CD14-positive monocyte (primary cell): ENCODE measurements at regions not wholly inside any gene's neighbourhood (a gene's known extent, or its start where the extent isn't known, plus 50 kb on each side); places are given as distances from the start of the nearest gene placed in this dataset.

Experiments
- DNase-seq, 3 donors: peaks; one replicate each; pipeline ENCODE4 v3.0.0-alpha.2; 2011 to 2022
- H2AFZ ChIP-seq: 2 replicates; pipeline ENCODE4 v1.6.0; 2012; ENCODE audit warnings: mild to moderate bottlenecking, low read depth, low read length, inconsistent platforms; ENCODE audit not compliant: insufficient read depth, poor library complexity, severe bottlenecking
- H3K27ac ChIP-seq, 2 donors: 1 replicate in 1 of 2; 2 replicates in 1 of 2; pipeline ENCODE4 v1.5.1; 2012 to 2013; ENCODE audit warnings: low read length in 2 of 2, control low read depth in 1 of 2, inconsistent platforms in 1 of 2, low read depth in 1 of 2, mild to moderate bottlenecking in 1 of 2
- H3K27me3 ChIP-seq, 2 donors: one replicate each; pipeline versions ENCODE4 v1.6.0 to v1.6.1; 2011 to 2013; ENCODE audit warnings: low read length in 2 of 2; ENCODE audit not compliant: control insufficient read depth in 2 of 2, insufficient read depth in 2 of 2
- H3K36me3 ChIP-seq, 2 donors: replicated peaks in 1 of 2; 1 replicate in 1 of 2; 2 replicates in 1 of 2; pipeline versions ENCODE4 v1.5.1 to v1.6.1; 2012 to 2013; ENCODE audit warnings: low read length in 2 of 2, control low read depth in 1 of 2, inconsistent platforms in 1 of 2, mild to moderate bottlenecking in 1 of 2; ENCODE audit not compliant: insufficient read depth in 2 of 2, control insufficient read depth in 1 of 2
- H3K4me1 ChIP-seq, 2 donors: 1 replicate in 1 of 2; 2 replicates in 1 of 2; pipeline versions ENCODE4 v1.5.1 to v1.6.1; 2012 to 2013; ENCODE audit warnings: low read length in 2 of 2, control low read depth in 1 of 2, inconsistent platforms in 1 of 2, mild to moderate bottlenecking in 1 of 2, moderate library complexity in 1 of 2; ENCODE audit not compliant: insufficient read depth in 2 of 2, control insufficient read depth in 1 of 2
- H3K4me2 ChIP-seq: replicated peaks from 2 replicates; pipeline ENCODE3; 2012; ENCODE audit warnings: low read length, moderate library complexity, mild to moderate bottlenecking; ENCODE audit not compliant: poor library complexity, severe bottlenecking; ENCODE audit errors: extremely low read depth
- H3K4me3 ChIP-seq, 3 experiments: fragments of 200-600 bp in 1 of 3; sonication (generic) in 1 of 3; replicated peaks in 1 of 3; 1 replicate in 2 of 3; 2 replicates in 1 of 3; pipeline ENCODE4 v1.5.1; 2011 to 2013; ENCODE audit warnings: low read length in 3 of 3, mild to moderate bottlenecking in 3 of 3, control low read depth in 2 of 3, low read depth in 2 of 3, inconsistent platforms in 1 of 3, moderate library complexity in 1 of 3
- H3K79me2 ChIP-seq: 2 replicates; pipeline ENCODE4 v1.6.0; 2012; ENCODE audit warnings: mild to moderate bottlenecking, control low read depth, inconsistent platforms, low read length, moderate library complexity; ENCODE audit not compliant: insufficient read depth
- H3K9ac ChIP-seq: 2 replicates; pipeline ENCODE4 v1.6.0; 2017; ENCODE audit warnings: low read length, mild to moderate bottlenecking; ENCODE audit not compliant: insufficient read depth, poor library complexity, severe bottlenecking
- H3K9me3 ChIP-seq, 2 donors: replicated peaks in 1 of 2; 1 replicate in 1 of 2; 2 replicates in 1 of 2; pipeline versions ENCODE4 v1.5.1 to v1.6.1; 2012 to 2013; ENCODE audit warnings: low read length in 2 of 2, control low read depth in 1 of 2; ENCODE audit not compliant: control insufficient read depth in 1 of 2, insufficient read depth in 1 of 2
- H4K20me1 ChIP-seq: 2 replicates; pipeline ENCODE4 v1.6.0; 2012; ENCODE audit warnings: mild to moderate bottlenecking, low read length, control low read depth, moderate library complexity; ENCODE audit not compliant: insufficient read depth
- H3K27ac Mint-ChIP-seq, 7 donors: one replicate each; pipeline ENCODE4 v1.8.0; 2020; ENCODE audit warnings: mild to moderate bottlenecking in 7 of 7, mixed read lengths in 7 of 7, moderate library complexity in 6 of 7, inconsistent platforms in 2 of 7
- H3K27me3 Mint-ChIP-seq, 3 donors: one replicate each; pipeline ENCODE4 v1.8.0; 2021 to 2022; ENCODE audit warnings: low read depth in 3 of 3, mild to moderate bottlenecking in 3 of 3, mixed read lengths in 3 of 3, moderate library complexity in 3 of 3, inconsistent platforms in 1 of 3
- H3K36me3 Mint-ChIP-seq, 2 donors: one replicate each; pipeline ENCODE4 v1.8.0; 2020; ENCODE audit warnings: mixed read lengths in 2 of 2, inconsistent platforms in 1 of 2, mild to moderate bottlenecking in 1 of 2
- H3K4me1 Mint-ChIP-seq: one replicate; pipeline ENCODE4 v1.8.0; 2020; ENCODE audit warnings: mild to moderate bottlenecking, mixed read lengths
- H3K4me3 Mint-ChIP-seq, 2 donors: one replicate each; pipeline ENCODE4 v1.8.0; 2020; ENCODE audit warnings: mild to moderate bottlenecking in 2 of 2, mixed read lengths in 2 of 2, moderate library complexity in 1 of 2
- H3K9me3 Mint-ChIP-seq, 7 donors: one replicate each; pipeline ENCODE4 v1.8.0; 2020 to 2022; ENCODE audit warnings: mixed read lengths in 7 of 7, mild to moderate bottlenecking in 6 of 7, moderate library complexity in 6 of 7, inconsistent platforms in 2 of 7
- WGBS: methylation state at CpG from one replicate; pipeline ENCODE4 v1.1.5; 2013; ENCODE audit warnings: missing lambda C conversion rate; ENCODE audit not compliant: insufficient coverage; 5-methylcytosine and 5-hydroxymethylcytosine counted together
- intact Hi-C, 2 donors: fragments of 100-400 bp; cut with micrococcal nuclease; formaldehyde crosslinking; loops; one replicate each; pipeline versions ENCODE4 v1.15.0 to v1.15.1; 2023
- TF ChIP-seq, protein P1 (sequence below): fragments of 200-600 bp; IDR thresholded peaks from one replicate; pipeline ENCODE4 v1.8.0; 2022; ENCODE audit warnings: antibody characterized with exemption, mild to moderate bottlenecking

DNA sequence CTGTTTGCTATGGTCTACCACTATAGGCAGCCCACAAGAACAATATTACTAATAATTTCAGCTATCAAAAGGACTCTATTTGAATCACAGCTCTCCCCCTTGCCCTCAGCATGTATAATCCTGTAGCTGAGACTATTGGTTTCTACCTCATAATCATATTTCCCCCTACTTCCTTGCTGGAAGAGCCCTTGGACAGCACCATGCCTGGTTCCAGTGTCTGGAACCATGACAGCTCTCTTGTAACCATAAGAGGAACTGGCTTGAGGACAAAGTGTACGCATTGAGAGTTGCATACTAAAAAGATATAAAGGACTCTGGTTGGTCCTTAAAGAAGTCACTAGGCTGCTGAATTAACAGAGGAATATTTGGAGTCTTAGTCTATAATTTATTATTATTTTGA, 110.7 kb upstream of the ZRANB2 start:
- Histone ChIP-seq H3K36me3 (no peaks in the 10 kb centered on the region), H3K4me1 (no peaks in the 10 kb centered on the region), H3K4me3 (no peak overlapping the region), H2AFZ (no peak overlapping the region), H3K9ac (no peak overlapping the region), H3K79me2 (no peaks in the 10 kb centered on the region), H3K27me3 (no peaks in the 10 kb centered on the region), H4K20me1 (no peaks in the 10 kb centered on the region), H3K9me3 (no peaks in the 10 kb centered on the region), H3K27ac (no peak overlapping the region), H3K4me2 (no peak overlapping the region)
- Mint-ChIP-seq H3K27me3 (no peaks in the 10 kb centered on the region), H3K4me1 (no peaks in the 10 kb centered on the region), H3K9me3 (peaks cover 0 to 10% (median 0%) of the 10 kb centered on the region in 7 donors), H3K36me3 (no peaks in the 10 kb centered on the region), H3K4me3 (no peak overlapping the region), H3K27ac (no peak overlapping the region)
- intact Hi-C loops = no loop called here
- WGBS = no CpG with 5 or more reads among the region's 1 CpG
- TF ChIP-seq, protein P1, sequence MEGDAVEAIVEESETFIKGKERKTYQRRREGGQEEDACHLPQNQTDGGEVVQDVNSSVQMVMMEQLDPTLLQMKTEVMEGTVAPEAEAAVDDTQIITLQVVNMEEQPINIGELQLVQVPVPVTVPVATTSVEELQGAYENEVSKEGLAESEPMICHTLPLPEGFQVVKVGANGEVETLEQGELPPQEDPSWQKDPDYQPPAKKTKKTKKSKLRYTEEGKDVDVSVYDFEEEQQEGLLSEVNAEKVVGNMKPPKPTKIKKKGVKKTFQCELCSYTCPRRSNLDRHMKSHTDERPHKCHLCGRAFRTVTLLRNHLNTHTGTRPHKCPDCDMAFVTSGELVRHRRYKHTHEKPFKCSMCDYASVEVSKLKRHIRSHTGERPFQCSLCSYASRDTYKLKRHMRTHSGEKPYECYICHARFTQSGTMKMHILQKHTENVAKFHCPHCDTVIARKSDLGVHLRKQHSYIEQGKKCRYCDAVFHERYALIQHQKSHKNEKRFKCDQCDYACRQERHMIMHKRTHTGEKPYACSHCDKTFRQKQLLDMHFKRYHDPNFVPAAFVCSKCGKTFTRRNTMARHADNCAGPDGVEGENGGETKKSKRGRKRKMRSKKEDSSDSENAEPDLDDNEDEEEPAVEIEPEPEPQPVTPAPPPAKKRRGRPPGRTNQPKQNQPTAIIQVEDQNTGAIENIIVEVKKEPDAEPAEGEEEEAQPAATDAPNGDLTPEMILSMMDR = no peak
- DNase-seq = no peak

DNA sequence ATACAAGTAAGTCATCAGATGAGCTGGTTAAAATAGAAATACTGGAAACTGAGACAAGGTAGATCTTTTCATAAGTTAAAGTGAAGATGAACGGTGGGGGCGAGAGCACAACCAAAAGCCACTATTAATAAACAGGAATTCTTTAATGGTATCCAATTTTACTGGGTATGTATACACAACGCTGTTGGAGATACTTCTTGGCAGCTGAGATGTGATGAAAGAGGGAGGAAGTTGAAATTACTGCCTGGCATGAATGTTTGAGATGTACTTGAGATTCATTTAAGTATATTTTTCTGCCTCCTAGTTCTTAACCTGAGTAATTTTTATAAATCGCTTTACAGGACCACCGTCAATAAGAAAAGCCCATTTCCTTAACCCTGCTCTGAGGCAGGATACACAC, 110.0 kb upstream of the ZRANB2 start:
- no peaks in the 10 kb centered on the region for H3K9me3 ChIP-seq
- no peak overlapping the region for H3K4me2 ChIP-seq
- H3K9ac ChIP-seq = no peak overlapping the region
- H3K79me2 ChIP-seq = no peaks in the 10 kb centered on the region
- Mint-ChIP-seq H3K9me3 (peaks cover 0 to 10% (median 0%) of the 10 kb centered on the region in 7 donors), H3K36me3 (no peaks in the 10 kb centered on the region), H3K27ac (no peak overlapping the region), H3K4me1 (no peaks in the 10 kb centered on the region), H3K27me3 (no peaks in the 10 kb centered on the region), H3K4me3 (no peak overlapping the region)
- H2AFZ ChIP-seq = no peak overlapping the region
- H3K27ac ChIP-seq = no peak overlapping the region
- WGBS = no CpG with 5 or more reads among the region's 5 CpGs
- TF ChIP-seq, protein P1 = no peak
- H3K27me3 ChIP-seq = no peaks in the 10 kb centered on the region
- no peaks in the 10 kb centered on the region for H4K20me1 ChIP-seq
- H3K4me3 ChIP-seq = no peak overlapping the region
- DNase-seq = no peak
- intact Hi-C loops = no loop called here
- H3K4me1 ChIP-seq = no peaks in the 10 kb centered on the region
- H3K36me3 ChIP-seq = no peaks in the 10 kb centered on the region
